ENCODE measurements at regions not wholly inside any gene's neighbourhood (a gene's known extent, or its start where the extent isn't known, plus 50 kb on each side); places are given as distances from the start of the nearest gene placed in this dataset.

DNA sequence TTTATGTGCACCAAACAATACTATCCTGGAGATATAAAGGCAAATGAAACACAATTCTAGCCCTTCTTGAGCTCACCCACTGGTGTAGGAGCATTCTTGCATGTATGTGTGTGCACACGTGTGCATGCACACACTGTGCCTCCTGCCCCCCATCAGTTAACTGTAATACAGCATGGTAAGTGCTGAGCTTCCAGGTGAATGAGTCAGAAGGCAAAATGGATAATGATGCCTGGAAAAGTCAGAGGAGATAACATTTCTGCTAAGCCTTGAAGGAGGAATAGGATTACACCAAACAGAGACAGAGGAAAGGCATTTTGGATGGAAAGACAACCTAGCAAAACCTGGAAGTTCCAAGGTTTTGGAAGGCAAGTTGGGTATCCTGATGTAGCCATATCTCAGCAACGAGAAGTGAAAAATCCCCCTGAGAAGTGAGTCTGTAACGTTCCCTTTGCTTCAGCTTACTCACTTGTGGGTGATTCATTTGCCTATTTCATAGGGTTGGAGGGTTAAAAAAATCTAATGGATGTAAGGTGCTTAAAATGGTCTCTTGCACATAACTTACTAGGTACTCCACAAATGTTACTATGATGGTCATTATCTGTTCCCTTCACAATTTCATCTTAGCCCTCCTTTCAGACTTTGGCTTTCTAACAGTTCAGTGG is 101.4 kb upstream of the STC2 start:
- ChIA-PET CTCF (no interaction called here), RAD21 (ENCODE audit: low non-redundant PET in 1 of 2, low total read pairs in 2 of 2, uncharacterized antibody in 2 of 2, unreplicated experiment in 2 of 2) (no interaction called here), POLR2A (no interaction called here)
- no peaks in the 10 kb centered on the region for H3K36me3 ChIP-seq (ENCODE audit: control insufficient read depth in 1 of 2, insufficient read depth in 2 of 2, low read length in 2 of 2)
- H3K4me1 ChIP-seq (ENCODE audit: control insufficient read depth in 1 of 2, insufficient read depth in 2 of 2, low read length in 2 of 2) = no peaks in the 10 kb centered on the region
- no peak overlapping the region for H3K9ac ChIP-seq (ENCODE audit: low read length)
- no peak overlapping the region for H3K27ac ChIP-seq (ENCODE audit: low read depth, low read length)
- H2AFZ ChIP-seq (ENCODE audit: low read depth, low read length, poor library complexity, severe bottlenecking) = no peak overlapping the region
- H3K4me3 ChIP-seq (replicated peaks in 1 of 2; ENCODE audit: low read depth in 1 of 2, low read length in 2 of 2) = no peak overlapping the region
- TF ChIP-seq POLR2A (IDR thresholded peaks at IDR 0.05; ENCODE audit: borderline replicate concordance, extremely low read depth, insufficient read depth, insufficient read length) (no peak), FOSL1 (IDR thresholded peaks at IDR 0.05; ENCODE audit: low read depth) (no peak), SP1 (IDR thresholded peaks at IDR 0.05; ENCODE audit: low read depth) (no peak), RAD21 (IDR thresholded peaks at IDR 0.05; ENCODE audit: low read depth) (no peak), SRF (IDR thresholded peaks at IDR 0.05; ENCODE audit: low read depth) (no peak), EZH2phosphoT487 (IDR thresholded peaks at IDR 0.05; ENCODE audit: borderline replicate concordance) (no peak), ZFX (IDR thresholded peaks at IDR 0.05) (no peak), JUND (IDR thresholded peaks at IDR 0.05) (no peak), EZH2 (IDR thresholded peaks at IDR 0.05) (no peak)
- TF ChIP-seq, protein P1, sequence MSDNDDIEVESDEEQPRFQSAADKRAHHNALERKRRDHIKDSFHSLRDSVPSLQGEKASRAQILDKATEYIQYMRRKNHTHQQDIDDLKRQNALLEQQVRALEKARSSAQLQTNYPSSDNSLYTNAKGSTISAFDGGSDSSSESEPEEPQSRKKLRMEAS (IDR thresholded peaks at IDR 0.05) = no peak
- no peaks in the 10 kb centered on the region for H3K9me2 ChIP-seq (ENCODE audit: insufficient read depth)
- BruUV-seq (replicated peaks) = no TSS peak
- H4K20me1 ChIP-seq (ENCODE audit: insufficient read depth) = no peaks in the 10 kb centered on the region
- no peak overlapping the region for H3K4me2 ChIP-seq (ENCODE audit: low read length)
- no peaks in the 10 kb centered on the region for H3K79me2 ChIP-seq (ENCODE audit: insufficient read depth, low read length)
- intact Hi-C loops (cut with micrococcal nuclease) = no loop called here
- H3K9me3 ChIP-seq (ENCODE audit: control insufficient read depth in 1 of 2, insufficient read depth in 1 of 2, low read depth in 1 of 2, low read length in 2 of 2) = no peaks in the 10 kb centered on the region
- H3K27me3 ChIP-seq (ENCODE audit: insufficient read depth, low read length) = no peaks in the 10 kb centered on the region
- ATAC-seq (no peak), DNase-seq (ENCODE audit: low read depth, low spot score) (no peak)

DNA sequence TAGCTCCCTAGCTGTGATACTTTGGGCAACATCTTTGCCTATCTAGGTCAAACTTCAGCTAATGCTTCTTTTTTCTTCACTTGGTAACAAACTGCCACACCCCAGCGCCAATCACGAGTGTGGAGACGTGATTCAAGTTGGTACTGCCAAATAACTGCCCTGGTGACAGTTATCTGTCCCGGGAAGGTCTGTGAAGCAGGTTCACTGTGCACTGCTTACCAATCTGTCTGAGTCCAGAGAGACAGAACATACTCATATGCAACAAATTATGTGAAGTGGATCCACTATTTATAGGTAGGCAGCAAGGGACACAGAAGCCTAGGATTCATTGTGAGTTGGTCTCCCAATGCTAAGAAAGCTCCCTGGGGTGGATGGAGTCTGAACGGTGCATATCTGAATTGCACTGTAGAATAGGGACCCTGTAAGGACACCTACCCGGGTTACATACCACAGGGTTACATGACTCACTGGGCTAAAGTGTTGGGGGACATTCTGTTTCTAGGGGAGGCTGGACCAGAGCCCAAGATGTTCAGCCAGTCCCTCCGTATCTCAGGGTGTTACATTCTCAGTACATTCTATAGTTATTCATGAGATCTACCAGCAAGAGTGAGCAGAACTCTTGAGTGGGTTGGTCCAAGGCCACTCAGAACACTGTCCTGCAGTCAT is 95.4 kb upstream of the STC2 start:
- H3K4me3 ChIP-seq (replicated peaks in 1 of 2; ENCODE audit: low read depth in 1 of 2, low read length in 2 of 2) = no peak overlapping the region
- no peak for ATAC-seq
- no peak for DNase-seq (ENCODE audit: low read depth, low spot score)
- no peak overlapping the region for H3K9ac ChIP-seq (ENCODE audit: low read length)
- no peaks in the 10 kb centered on the region for H3K27me3 ChIP-seq (ENCODE audit: insufficient read depth, low read length)
- intact Hi-C loops (cut with micrococcal nuclease) = no loop called here
- no peaks in the 10 kb centered on the region for H4K20me1 ChIP-seq (ENCODE audit: insufficient read depth)
- H3K36me3 ChIP-seq (ENCODE audit: control insufficient read depth in 1 of 2, insufficient read depth in 2 of 2, low read length in 2 of 2) = no peaks in the 10 kb centered on the region
- no peak overlapping the region for H2AFZ ChIP-seq (ENCODE audit: low read depth, low read length, poor library complexity, severe bottlenecking)
- TF ChIP-seq, protein P2, sequence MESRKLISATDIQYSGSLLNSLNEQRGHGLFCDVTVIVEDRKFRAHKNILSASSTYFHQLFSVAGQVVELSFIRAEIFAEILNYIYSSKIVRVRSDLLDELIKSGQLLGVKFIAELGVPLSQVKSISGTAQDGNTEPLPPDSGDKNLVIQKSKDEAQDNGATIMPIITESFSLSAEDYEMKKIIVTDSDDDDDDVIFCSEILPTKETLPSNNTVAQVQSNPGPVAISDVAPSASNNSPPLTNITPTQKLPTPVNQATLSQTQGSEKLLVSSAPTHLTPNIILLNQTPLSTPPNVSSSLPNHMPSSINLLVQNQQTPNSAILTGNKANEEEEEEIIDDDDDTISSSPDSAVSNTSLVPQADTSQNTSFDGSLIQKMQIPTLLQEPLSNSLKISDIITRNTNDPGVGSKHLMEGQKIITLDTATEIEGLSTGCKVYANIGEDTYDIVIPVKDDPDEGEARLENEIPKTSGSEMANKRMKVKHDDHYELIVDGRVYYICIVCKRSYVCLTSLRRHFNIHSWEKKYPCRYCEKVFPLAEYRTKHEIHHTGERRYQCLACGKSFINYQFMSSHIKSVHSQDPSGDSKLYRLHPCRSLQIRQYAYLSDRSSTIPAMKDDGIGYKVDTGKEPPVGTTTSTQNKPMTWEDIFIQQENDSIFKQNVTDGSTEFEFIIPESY (IDR thresholded peaks at IDR 0.05; ENCODE audit: extremely low read depth, insufficient replicate concordance, low read length) = no peak
- TF ChIP-seq SIN3A (IDR thresholded peaks at IDR 0.05; ENCODE audit: low read depth) (no peak), ELF1 (IDR thresholded peaks at IDR 0.05; ENCODE audit: borderline replicate concordance, low read depth) (no peak), CEBPB (IDR thresholded peaks at IDR 0.05; ENCODE audit: low read depth) (no peak), ZFX (IDR thresholded peaks at IDR 0.05) (no peak), POLR2A (IDR thresholded peaks at IDR 0.05; ENCODE audit: borderline replicate concordance, extremely low read depth, insufficient read depth, insufficient read length) (no peak), RAD21 (IDR thresholded peaks at IDR 0.05; ENCODE audit: low read depth) (no peak), TCF7L2 (IDR thresholded peaks at IDR 0.05; ENCODE audit: borderline replicate concordance, extremely low read depth, insufficient read depth, insufficient read length) (no peak), JUND (IDR thresholded peaks at IDR 0.05) (no peak), ZNF274 (IDR thresholded peaks at IDR 0.05; ENCODE audit: low read depth, low read length) (no peak), SRF (IDR thresholded peaks at IDR 0.05; ENCODE audit: low read depth) (no peak)
- TF ChIP-seq, protein P3, sequence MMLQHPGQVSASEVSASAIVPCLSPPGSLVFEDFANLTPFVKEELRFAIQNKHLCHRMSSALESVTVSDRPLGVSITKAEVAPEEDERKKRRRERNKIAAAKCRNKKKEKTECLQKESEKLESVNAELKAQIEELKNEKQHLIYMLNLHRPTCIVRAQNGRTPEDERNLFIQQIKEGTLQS (IDR thresholded peaks at IDR 0.05) = no peak
- TF ChIP-seq, protein P1 (IDR thresholded peaks at IDR 0.05) = no peak
- RAD21 ChIA-PET (ENCODE audit: low non-redundant PET in 1 of 2, low total read pairs in 2 of 2, uncharacterized antibody in 2 of 2, unreplicated experiment in 2 of 2) = no interaction called here
- BruUV-seq (replicated peaks) = no TSS peak
- no peak overlapping the region for H3K4me2 ChIP-seq (ENCODE audit: low read length)
- CTCF ChIA-PET = no interaction called here
- H3K79me2 ChIP-seq (ENCODE audit: insufficient read depth, low read length) = no peaks in the 10 kb centered on the region
- no peak overlapping the region for H3K27ac ChIP-seq (ENCODE audit: low read depth, low read length)
- no peaks in the 10 kb centered on the region for H3K4me1 ChIP-seq (ENCODE audit: control insufficient read depth in 1 of 2, insufficient read depth in 2 of 2, low read length in 2 of 2)
- POLR2A ChIA-PET = no interaction called here
- no peaks in the 10 kb centered on the region for H3K9me2 ChIP-seq (ENCODE audit: insufficient read depth)
- H3K9me3 ChIP-seq (ENCODE audit: control insufficient read depth in 1 of 2, insufficient read depth in 1 of 2, low read depth in 1 of 2, low read length in 2 of 2) = peaks cover 0 to 11% of the 10 kb centered on the region in 2 experiments; a peak in 1 of 4 replicates

Measured in HCT116 (cell line).